ENCODE measurements at regions not wholly inside any gene's neighbourhood (a gene's known extent, or its start where the extent isn't known, plus 50 kb on each side); places are given as distances from the start of the nearest gene placed in this dataset.

DNA sequence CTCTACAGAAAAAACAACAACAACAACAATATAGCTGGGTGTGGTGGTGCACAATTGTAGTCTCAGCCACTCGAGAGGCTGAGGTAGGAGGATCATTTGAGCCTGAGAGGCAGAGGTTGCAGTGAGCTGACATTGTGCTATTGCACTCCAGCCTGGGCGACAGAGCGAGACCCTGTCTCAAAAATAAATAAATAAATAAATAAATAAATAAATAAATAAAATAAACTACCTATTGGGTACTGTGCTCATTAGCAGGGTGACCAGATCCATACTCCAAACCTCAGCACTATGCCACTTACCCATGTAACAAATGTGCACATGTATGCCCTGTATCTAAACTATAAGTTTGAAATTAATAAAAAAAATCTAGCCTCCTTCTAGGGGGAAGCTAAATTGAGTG is 369.4 kb upstream of the AJAP1 start:
- Histone ChIP-seq H3K9me3 (ENCODE audit: control insufficient read depth in 1 of 2, low read length in 2 of 2) (peaks cover 0 to 6% of the 10 kb centered on the region in 2 donors), H3K36me3 (ENCODE audit: control insufficient read depth in 1 of 2, insufficient read depth in 2 of 2, low read length in 2 of 2) (no peaks in the 10 kb centered on the region), H3K4me1 (ENCODE audit: control insufficient read depth in 1 of 2, insufficient read depth in 2 of 2, low read length in 2 of 2) (no peaks in the 10 kb centered on the region), H3K4me3 (ENCODE audit: low read depth in 1 of 2, low read length in 2 of 2) (no peak overlapping the region), H3K27ac (ENCODE audit: low read length) (no peak overlapping the region), H3K27me3 (ENCODE audit: low read depth, low read length) (no peaks in the 10 kb centered on the region)

GRCh38 chr1:4292861-4293260 is 361.5 kb upstream of the AJAP1 start:
- Histone ChIP-seq H3K36me3 (ENCODE audit: control insufficient read depth in 1 of 2, insufficient read depth in 2 of 2, low read length in 2 of 2) (no peaks in the 10 kb centered on the region), H3K27me3 (ENCODE audit: low read depth, low read length) (no peaks in the 10 kb centered on the region), H3K27ac (ENCODE audit: low read length) (no peak overlapping the region), H3K4me3 (ENCODE audit: low read depth in 1 of 2, low read length in 2 of 2) (no peak overlapping the region), H3K9me3 (ENCODE audit: control insufficient read depth in 1 of 2, low read length in 2 of 2) (no peaks in the 10 kb centered on the region), H3K4me1 (ENCODE audit: control insufficient read depth in 1 of 2, insufficient read depth in 2 of 2, low read length in 2 of 2) (no peaks in the 10 kb centered on the region)

GRCh38 chr1:4298361-4299083 is 355.9 kb upstream of the AJAP1 start:
- Histone ChIP-seq H3K9me3 (ENCODE audit: control insufficient read depth in 1 of 2, low read length in 2 of 2) (peaks cover 0 to 7% of the 10 kb centered on the region in 2 donors), H3K27me3 (ENCODE audit: low read depth, low read length) (no peaks in the 10 kb centered on the region), H3K36me3 (ENCODE audit: control insufficient read depth in 1 of 2, insufficient read depth in 2 of 2, low read length in 2 of 2) (no peaks in the 10 kb centered on the region), H3K4me3 (ENCODE audit: low read depth in 1 of 2, low read length in 2 of 2) (no peak overlapping the region), H3K4me1 (ENCODE audit: control insufficient read depth in 1 of 2, insufficient read depth in 2 of 2, low read length in 2 of 2) (no peaks in the 10 kb centered on the region), H3K27ac (ENCODE audit: low read length) (no peak overlapping the region)

GRCh38 chr1:4301007-4301406 is 353.4 kb upstream of the AJAP1 start:
- Histone ChIP-seq H3K27me3 (ENCODE audit: low read depth, low read length) (no peaks in the 10 kb centered on the region), H3K36me3 (ENCODE audit: control insufficient read depth in 1 of 2, insufficient read depth in 2 of 2, low read length in 2 of 2) (no peaks in the 10 kb centered on the region), H3K9me3 (ENCODE audit: control insufficient read depth in 1 of 2, low read length in 2 of 2) (peaks cover 0 to 7% of the 10 kb centered on the region in 2 donors), H3K4me3 (ENCODE audit: low read depth in 1 of 2, low read length in 2 of 2) (no peak overlapping the region), H3K4me1 (ENCODE audit: control insufficient read depth in 1 of 2, insufficient read depth in 2 of 2, low read length in 2 of 2) (no peaks in the 10 kb centered on the region), H3K27ac (ENCODE audit: low read length) (no peak overlapping the region)

- Histone ChIP-seq H3K9me3 (ENCODE audit: control insufficient read depth in 1 of 2, low read length in 2 of 2) (peaks cover 0 to 7% of the 10 kb centered on the region in 2 donors), H3K27me3 (ENCODE audit: low read depth, low read length) (no peaks in the 10 kb centered on the region), H3K27ac (ENCODE audit: low read length) (no peak overlapping the region), H3K36me3 (ENCODE audit: control insufficient read depth in 1 of 2, insufficient read depth in 2 of 2, low read length in 2 of 2) (no peaks in the 10 kb centered on the region), H3K4me1 (ENCODE audit: control insufficient read depth in 1 of 2, insufficient read depth in 2 of 2, low read length in 2 of 2) (no peaks in the 10 kb centered on the region), H3K4me3 (ENCODE audit: low read depth in 1 of 2, low read length in 2 of 2) (no peak overlapping the region)
Measured at GRCh38 chr1:4303303-4303702, 351.1 kb upstream of the AJAP1 start.

DNA sequence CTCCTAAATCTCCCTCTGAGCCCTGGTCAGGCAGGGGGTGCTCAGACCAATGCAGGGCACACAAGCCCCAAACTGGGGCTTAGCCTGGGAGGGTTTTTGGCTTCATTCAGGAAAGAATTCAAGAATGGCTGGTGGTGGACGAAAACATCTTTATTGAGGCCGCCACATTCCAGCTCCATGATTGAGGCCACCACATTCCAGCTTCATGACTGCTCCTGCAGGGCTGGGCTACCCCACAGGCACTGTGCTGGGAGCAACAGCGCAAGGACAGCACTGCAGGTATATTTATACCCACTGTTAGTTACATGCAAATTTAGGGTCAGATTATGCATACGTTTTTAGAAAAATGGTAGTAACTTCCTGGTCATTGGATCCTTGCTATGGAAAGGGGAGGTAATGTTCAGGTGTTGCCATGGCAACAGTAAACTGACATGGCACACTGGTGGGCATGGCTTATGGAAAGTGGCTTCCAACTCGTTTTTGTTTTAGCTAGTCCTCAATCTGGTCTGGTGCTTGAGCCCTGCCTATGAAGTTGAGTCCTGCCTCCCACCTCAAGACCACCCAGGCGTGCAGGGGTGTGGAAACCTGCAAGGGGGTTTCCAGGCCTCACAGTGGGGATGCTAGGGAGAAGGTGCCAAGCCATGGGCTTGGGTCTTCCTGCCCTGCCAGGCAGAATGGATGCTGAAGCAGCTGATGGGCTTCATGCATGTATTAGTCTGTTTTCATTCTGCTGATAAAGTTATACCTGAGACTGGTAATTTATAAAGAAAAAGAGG is 348.7 kb upstream of the AJAP1 start:
- H3K4me1 ChIP-seq (ENCODE audit: control insufficient read depth in 1 of 2, insufficient read depth in 2 of 2, low read length in 2 of 2), result no peaks in the 10 kb centered on the region
- H3K27ac ChIP-seq (ENCODE audit: low read length), result no peak overlapping the region
- no peaks in the 10 kb centered on the region for H3K27me3 ChIP-seq (ENCODE audit: low read depth, low read length)
- H3K36me3 ChIP-seq (ENCODE audit: control insufficient read depth in 1 of 2, insufficient read depth in 2 of 2, low read length in 2 of 2), result no peaks in the 10 kb centered on the region
- H3K9me3 ChIP-seq (ENCODE audit: control insufficient read depth in 1 of 2, low read length in 2 of 2), result peaks cover 0 to 7% of the 10 kb centered on the region in 2 donors
- H3K4me3 ChIP-seq (ENCODE audit: low read depth in 1 of 2, low read length in 2 of 2), result no peak overlapping the region

GRCh38 chr1:4306559-4307467 is 347.6 kb upstream of the AJAP1 start:
- peaks cover 0 to 7% of the 10 kb centered on the region in 2 donors for H3K9me3 ChIP-seq (ENCODE audit: control insufficient read depth in 1 of 2, low read length in 2 of 2)
- no peaks in the 10 kb centered on the region for H3K4me1 ChIP-seq (ENCODE audit: control insufficient read depth in 1 of 2, insufficient read depth in 2 of 2, low read length in 2 of 2)
- no peaks in the 10 kb centered on the region for H3K27me3 ChIP-seq (ENCODE audit: low read depth, low read length)
- no peak overlapping the region for H3K4me3 ChIP-seq (ENCODE audit: low read depth in 1 of 2, low read length in 2 of 2)
- no peak overlapping the region for H3K27ac ChIP-seq (ENCODE audit: low read length)
- H3K36me3 ChIP-seq (ENCODE audit: control insufficient read depth in 1 of 2, insufficient read depth in 2 of 2, low read length in 2 of 2), result no peaks in the 10 kb centered on the region

DNA sequence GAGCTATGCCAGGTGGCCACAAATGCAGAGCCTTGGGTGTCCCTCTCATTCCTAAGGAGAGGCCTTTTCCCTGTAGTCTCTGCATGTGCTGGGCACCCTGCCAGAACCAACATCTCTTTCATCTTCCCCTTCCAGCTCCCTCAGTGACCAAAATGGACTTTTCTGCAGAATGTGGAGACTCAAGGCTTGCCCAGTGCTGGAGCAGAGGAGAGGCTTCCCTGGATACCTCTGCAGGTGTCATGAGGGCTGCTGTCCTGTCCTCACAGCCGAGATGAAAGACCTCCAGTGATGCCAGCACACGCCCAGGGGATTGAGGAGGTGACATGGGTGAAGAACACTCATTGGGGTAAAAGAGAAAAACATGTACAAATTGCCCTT is 347.0 kb upstream of the AJAP1 start:
- Histone ChIP-seq H3K27me3 (ENCODE audit: low read depth, low read length) (no peaks in the 10 kb centered on the region), H3K36me3 (ENCODE audit: control insufficient read depth in 1 of 2, insufficient read depth in 2 of 2, low read length in 2 of 2) (no peaks in the 10 kb centered on the region), H3K9me3 (ENCODE audit: control insufficient read depth in 1 of 2, low read length in 2 of 2) (peaks cover 0 to 2% of the 10 kb centered on the region in 2 donors), H3K4me3 (ENCODE audit: low read depth in 1 of 2, low read length in 2 of 2) (no peak overlapping the region), H3K27ac (ENCODE audit: low read length) (no peak overlapping the region), H3K4me1 (ENCODE audit: control insufficient read depth in 1 of 2, insufficient read depth in 2 of 2, low read length in 2 of 2) (no peaks in the 10 kb centered on the region)

DNA sequence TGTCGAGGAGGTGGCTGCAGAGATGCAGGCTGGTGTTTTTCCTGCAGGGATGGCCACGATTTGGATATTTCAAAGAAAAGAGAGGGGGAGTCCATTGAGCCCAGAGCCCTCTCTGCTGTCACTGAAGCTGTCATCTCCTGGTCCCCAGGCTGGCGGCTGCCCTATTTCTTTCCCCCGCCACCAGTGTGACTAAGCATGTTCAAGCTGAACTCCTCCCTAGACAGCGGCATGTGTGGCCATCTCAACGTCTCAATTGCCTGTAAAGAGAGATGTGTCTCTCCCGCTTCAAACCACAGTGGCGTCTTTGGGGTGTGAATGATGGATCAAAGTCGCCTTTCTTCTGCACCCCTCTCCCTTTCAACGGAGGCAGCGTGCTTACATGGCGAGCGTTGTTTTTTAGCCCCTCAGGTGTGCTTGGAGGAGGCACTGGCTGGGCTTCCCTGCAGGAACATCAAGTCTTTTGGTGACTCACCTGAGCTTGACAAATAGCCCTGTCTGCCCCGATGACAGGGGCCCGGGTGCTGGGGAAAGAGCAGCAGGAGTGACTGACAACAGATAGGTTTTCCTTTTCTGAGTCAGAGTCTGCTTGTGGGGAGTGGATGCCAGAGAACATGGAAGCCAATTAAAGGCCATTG is 346.4 kb upstream of the AJAP1 start:
- Histone ChIP-seq H3K27ac (ENCODE audit: low read length) (no peak overlapping the region), H3K27me3 (ENCODE audit: low read depth, low read length) (no peaks in the 10 kb centered on the region), H3K4me3 (ENCODE audit: low read depth in 1 of 2, low read length in 2 of 2) (no peak overlapping the region), H3K36me3 (ENCODE audit: control insufficient read depth in 1 of 2, insufficient read depth in 2 of 2, low read length in 2 of 2) (no peaks in the 10 kb centered on the region), H3K9me3 (ENCODE audit: control insufficient read depth in 1 of 2, low read length in 2 of 2) (no peaks in the 10 kb centered on the region), H3K4me1 (ENCODE audit: control insufficient read depth in 1 of 2, insufficient read depth in 2 of 2, low read length in 2 of 2) (no peaks in the 10 kb centered on the region)

- H3K27me3 ChIP-seq (ENCODE audit: low read depth, low read length), result no peaks in the 10 kb centered on the region
- H3K4me1 ChIP-seq (ENCODE audit: control insufficient read depth in 1 of 2, insufficient read depth in 2 of 2, low read length in 2 of 2), result no peaks in the 10 kb centered on the region
- H3K4me3 ChIP-seq (ENCODE audit: low read depth in 1 of 2, low read length in 2 of 2), result no peak overlapping the region
- no peaks in the 10 kb centered on the region for H3K36me3 ChIP-seq (ENCODE audit: control insufficient read depth in 1 of 2, insufficient read depth in 2 of 2, low read length in 2 of 2)
- H3K9me3 ChIP-seq (ENCODE audit: control insufficient read depth in 1 of 2, low read length in 2 of 2), result peaks cover 0 to under 1% of the 10 kb centered on the region in 2 donors
- H3K27ac ChIP-seq (ENCODE audit: low read length), result no peak overlapping the region
Measured at GRCh38 chr1:4308806-4309205, 345.6 kb upstream of the AJAP1 start.

Data from muscle layer of duodenum (tissue), 2 donors.